AG04450 (cell line): ENCODE measurements at regions not wholly inside any gene's neighbourhood (a gene's known extent, or its start where the extent isn't known, plus 50 kb on each side); places are given as distances from the start of the nearest gene placed in this dataset.

ENCODE experiments used
- CTCF ChIA-PET: fragments of 300-600, 350-600 bp; formaldehyde crosslinking; extraction: SDS; loops from one replicate; lab custom pipeline; 2022; ENCODE audit warnings: antibody characterized with exemption, inconsistent platforms; lab: Charles Lee
- POLR2A ChIA-PET: fragments of 350-600 bp; formaldehyde crosslinking; extraction: SDS; loops from one replicate; lab custom pipeline; 2021; ENCODE audit warnings: antibody characterized with exemption, inconsistent platforms; lab: Yijun Ruan, JAX
- DNase-seq: peaks from one replicate; pipeline ENCODE4 v3.0.0-alpha.2; 2011; ENCODE audit warnings: low read depth, low spot score
- H3K27ac ChIP-seq: one replicate; pipeline ENCODE4 v1.5.1; 2012; ENCODE audit warnings: low read depth, low read length, control low read depth
- H3K27me3 ChIP-seq: one replicate; pipeline ENCODE4 v1.6.0; 2012; ENCODE audit warnings: low read length; ENCODE audit not compliant: control insufficient read depth, insufficient read depth
- H3K4me3 ChIP-seq: 2 replicates; pipeline ENCODE4 v1.5.1; 2011; ENCODE audit warnings: mild to moderate bottlenecking, low read depth, low read length, control low read depth
- H3K9me3 ChIP-seq: 2 replicates; pipeline ENCODE4 v1.5.1; 2012; ENCODE audit warnings: low read length; ENCODE audit not compliant: control insufficient read depth, insufficient read depth
- TF ChIP-seq, protein P1 (sequence below): IDR thresholded peaks from 2 replicates; pipeline ENCODE4 v1.5.1; 2011; ENCODE audit warnings: low read depth, low read length, control low read depth, inconsistent platforms

DNA sequence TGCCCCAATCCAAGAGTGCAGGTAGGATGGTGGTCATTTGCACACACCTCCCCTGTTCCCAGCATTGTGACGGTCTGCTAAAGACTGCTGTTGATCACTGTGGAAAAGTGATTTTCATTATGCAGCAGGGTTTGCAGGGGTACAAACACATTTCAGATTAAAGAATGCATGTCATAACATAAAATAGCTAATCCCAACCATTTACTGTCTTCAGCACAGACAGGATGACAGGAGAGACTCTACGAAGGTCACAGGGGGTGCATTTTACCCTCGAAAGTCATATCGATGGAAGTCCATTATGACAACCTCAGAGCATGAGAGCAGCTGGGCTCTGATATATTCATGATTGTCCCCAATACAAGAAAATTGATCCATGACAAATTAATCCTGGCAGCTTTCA, 302.6 kb downstream of the AJAP1 start:
- Histone ChIP-seq H3K27me3 (no peaks in the 10 kb centered on the region), H3K27ac (no peak overlapping the region), H3K9me3 (peaks cover 62% of the 10 kb centered on the region), H3K4me3 (no peak overlapping the region)
- TF ChIP-seq, protein P1, sequence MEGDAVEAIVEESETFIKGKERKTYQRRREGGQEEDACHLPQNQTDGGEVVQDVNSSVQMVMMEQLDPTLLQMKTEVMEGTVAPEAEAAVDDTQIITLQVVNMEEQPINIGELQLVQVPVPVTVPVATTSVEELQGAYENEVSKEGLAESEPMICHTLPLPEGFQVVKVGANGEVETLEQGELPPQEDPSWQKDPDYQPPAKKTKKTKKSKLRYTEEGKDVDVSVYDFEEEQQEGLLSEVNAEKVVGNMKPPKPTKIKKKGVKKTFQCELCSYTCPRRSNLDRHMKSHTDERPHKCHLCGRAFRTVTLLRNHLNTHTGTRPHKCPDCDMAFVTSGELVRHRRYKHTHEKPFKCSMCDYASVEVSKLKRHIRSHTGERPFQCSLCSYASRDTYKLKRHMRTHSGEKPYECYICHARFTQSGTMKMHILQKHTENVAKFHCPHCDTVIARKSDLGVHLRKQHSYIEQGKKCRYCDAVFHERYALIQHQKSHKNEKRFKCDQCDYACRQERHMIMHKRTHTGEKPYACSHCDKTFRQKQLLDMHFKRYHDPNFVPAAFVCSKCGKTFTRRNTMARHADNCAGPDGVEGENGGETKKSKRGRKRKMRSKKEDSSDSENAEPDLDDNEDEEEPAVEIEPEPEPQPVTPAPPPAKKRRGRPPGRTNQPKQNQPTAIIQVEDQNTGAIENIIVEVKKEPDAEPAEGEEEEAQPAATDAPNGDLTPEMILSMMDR = no peak
- CTCF ChIA-PET = no interaction called here
- no peak for DNase-seq
- POLR2A ChIA-PET = no interaction called here

- POLR2A ChIA-PET = no interaction called here
These were observed 300.0 kb downstream of the AJAP1 start for GRCh38 chr1:4954392-4954791.

DNA sequence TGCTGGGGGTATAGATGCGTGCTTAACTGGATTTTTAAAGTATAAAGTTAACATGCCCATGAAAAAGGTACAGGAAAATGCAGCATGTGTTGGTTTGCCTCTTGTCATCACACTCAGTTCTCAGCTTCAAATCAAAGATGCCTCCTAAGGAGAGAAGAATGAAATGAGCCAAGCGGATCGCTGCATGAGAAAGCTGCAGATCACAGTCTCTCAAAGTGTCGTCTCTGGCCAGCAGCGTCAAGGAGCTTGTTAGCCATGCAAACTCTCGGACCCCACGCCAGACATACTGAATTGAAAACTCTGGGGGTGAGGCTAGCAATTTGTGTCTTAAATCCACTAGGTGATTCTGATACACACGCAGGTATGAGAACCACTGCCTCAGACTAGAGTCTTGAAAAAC, 297.2 kb downstream of the AJAP1 start:
- POLR2A ChIA-PET = no interaction called here
- Histone ChIP-seq H3K4me3 (no peak overlapping the region), H3K9me3 (peaks cover 44% of the 10 kb centered on the region), H3K27ac (no peak overlapping the region), H3K27me3 (no peaks in the 10 kb centered on the region)
- CTCF ChIA-PET = no interaction called here
- no peak for DNase-seq
- TF ChIP-seq, protein P1 = no peak

More at GRCh38 chr1:4954392-4954791, 300.0 kb downstream of the AJAP1 start:
- TF ChIP-seq, protein P1 = no peak
- Histone ChIP-seq H3K4me3 (no peak overlapping the region), H3K9me3 (peaks cover 50% of the 10 kb centered on the region), H3K27ac (no peak overlapping the region), H3K27me3 (no peaks in the 10 kb centered on the region)
- CTCF ChIA-PET = no interaction called here
- DNase-seq = no peak

GRCh38 chr1:4946343-4946742, 291.9 kb downstream of the AJAP1 start:
- TF ChIP-seq, protein P1 = no peak
- H3K4me3 ChIP-seq = no peak overlapping the region
- ChIA-PET CTCF (no interaction called here), POLR2A (no interaction called here)
- DNase-seq = no peak
- peaks cover 57% of the 10 kb centered on the region for H3K9me3 ChIP-seq
- no peaks in the 10 kb centered on the region for H3K27me3 ChIP-seq
- no peak overlapping the region for H3K27ac ChIP-seq

DNA sequence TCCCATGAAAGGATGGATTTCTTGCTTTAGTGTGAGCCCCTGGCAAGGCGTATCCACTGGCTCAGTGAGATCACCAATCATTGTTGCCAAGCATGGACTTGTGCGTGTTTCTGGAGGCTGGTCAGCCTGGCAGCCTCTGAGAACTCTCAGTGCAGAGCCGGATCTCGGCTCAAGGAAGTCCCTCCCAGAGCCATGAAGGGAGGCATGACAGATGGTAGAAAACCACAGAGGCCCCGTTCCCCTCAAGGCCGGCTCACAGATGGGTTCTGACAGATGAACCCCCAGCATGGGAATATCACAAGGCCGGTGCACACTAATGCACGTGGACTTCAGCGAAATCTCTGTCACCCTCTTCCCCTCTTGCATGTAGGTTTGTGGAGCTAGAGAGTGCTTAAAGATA, 290.5 kb downstream of the AJAP1 start:
- CTCF ChIA-PET = no interaction called here

More for the DNA sequence above, 290.5 kb downstream of the AJAP1 start:
- POLR2A ChIA-PET = no interaction called here
- no peaks in the 10 kb centered on the region for H3K27me3 ChIP-seq
- H3K9me3 ChIP-seq = peaks cover 68% of the 10 kb centered on the region
- no peak for DNase-seq
- H3K27ac ChIP-seq = no peak overlapping the region
- TF ChIP-seq, protein P1 = no peak
- H3K4me3 ChIP-seq = no peak overlapping the region
